Osteoblast (primary cell): ENCODE measurements at regions not wholly inside any gene's neighbourhood (a gene's known extent, or its start where the extent isn't known, plus 50 kb on each side); places are given as distances from the start of the nearest gene placed in this dataset.

ENCODE experiments used
- DNase-seq: peaks from one replicate; pipeline ENCODE4 v3.0.0; 2011; ENCODE audit warnings: low spot score, mixed read lengths; ENCODE audit not compliant: insufficient read length; ENCODE audit errors: missing footprints
- H2AFZ ChIP-seq: 2 replicates; pipeline ENCODE4 v1.6.0; 2011; ENCODE audit warnings: mild to moderate bottlenecking, low read length
- H3K27ac ChIP-seq: 2 replicates; pipeline ENCODE4 v1.5.1; 2011; ENCODE audit warnings: mild to moderate bottlenecking, low read depth, low read length, moderate library complexity
- H3K27me3 ChIP-seq: 2 replicates; pipeline ENCODE4 v1.6.0; 2012; ENCODE audit warnings: mild to moderate bottlenecking, control low read depth, inconsistent platforms, low read length, moderate library complexity; ENCODE audit not compliant: insufficient read depth
- H3K36me3 ChIP-seq: 2 replicates; pipeline ENCODE4 v1.5.1; 2011; ENCODE audit warnings: mild to moderate bottlenecking, low read length, control low read depth, moderate library complexity; ENCODE audit not compliant: insufficient read depth
- H3K4me1 ChIP-seq: 2 replicates; pipeline ENCODE4 v1.5.1; 2011; ENCODE audit warnings: mild to moderate bottlenecking, low read length, control low read depth, moderate library complexity; ENCODE audit not compliant: insufficient read depth
- H3K4me2 ChIP-seq: 2 replicates; pipeline ENCODE4 v1.6.0; 2011; ENCODE audit warnings: mild to moderate bottlenecking, low read length; ENCODE audit not compliant: insufficient read depth
- H3K4me3 ChIP-seq: fragments of 200-600 bp; sonication (generic); 3 replicates; pipeline ENCODE4 v1.5.1; 2012; ENCODE audit warnings: mild to moderate bottlenecking, low read length, inconsistent platforms; ENCODE audit not compliant: insufficient read depth
- H3K79me2 ChIP-seq: 2 replicates; pipeline ENCODE4 v1.6.0; 2012; ENCODE audit warnings: mild to moderate bottlenecking, low read length, control low read depth, inconsistent platforms; ENCODE audit not compliant: insufficient read depth
- H3K9me3 ChIP-seq: 2 replicates; pipeline ENCODE4 v1.5.1; 2011; ENCODE audit warnings: low read depth, low read length, control low read depth
- H4K20me1 ChIP-seq: 2 replicates; pipeline ENCODE4 v1.6.0; 2012; ENCODE audit warnings: mild to moderate bottlenecking, low read length, control low read depth; ENCODE audit not compliant: insufficient read depth
- TF ChIP-seq, protein P1 (sequence below): IDR thresholded peaks from 2 replicates; pipeline ENCODE4 v1.5.1; 2011; ENCODE audit warnings: mild to moderate bottlenecking, low read depth, low read length, moderate library complexity; ENCODE audit errors: extremely low read depth

DNA sequence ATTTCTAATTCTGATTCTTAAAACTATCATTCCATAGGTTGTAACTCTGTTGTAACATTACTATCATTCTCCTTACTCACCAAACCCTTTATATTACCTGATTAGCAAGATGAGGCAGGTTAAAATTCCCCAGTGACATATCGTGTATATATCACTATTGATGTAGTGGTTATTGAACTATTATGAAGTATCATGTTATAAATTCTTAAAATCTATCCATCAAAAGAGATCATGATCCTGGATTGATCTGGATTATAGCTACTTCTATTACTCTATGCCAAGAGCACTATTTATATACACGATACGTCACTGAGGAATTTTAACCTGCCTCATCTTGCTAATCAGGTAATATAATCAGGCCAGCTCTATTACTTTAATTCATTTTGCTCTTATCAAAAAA, 533.9 kb downstream of the SLITRK6 start:
- TF ChIP-seq, protein P1, sequence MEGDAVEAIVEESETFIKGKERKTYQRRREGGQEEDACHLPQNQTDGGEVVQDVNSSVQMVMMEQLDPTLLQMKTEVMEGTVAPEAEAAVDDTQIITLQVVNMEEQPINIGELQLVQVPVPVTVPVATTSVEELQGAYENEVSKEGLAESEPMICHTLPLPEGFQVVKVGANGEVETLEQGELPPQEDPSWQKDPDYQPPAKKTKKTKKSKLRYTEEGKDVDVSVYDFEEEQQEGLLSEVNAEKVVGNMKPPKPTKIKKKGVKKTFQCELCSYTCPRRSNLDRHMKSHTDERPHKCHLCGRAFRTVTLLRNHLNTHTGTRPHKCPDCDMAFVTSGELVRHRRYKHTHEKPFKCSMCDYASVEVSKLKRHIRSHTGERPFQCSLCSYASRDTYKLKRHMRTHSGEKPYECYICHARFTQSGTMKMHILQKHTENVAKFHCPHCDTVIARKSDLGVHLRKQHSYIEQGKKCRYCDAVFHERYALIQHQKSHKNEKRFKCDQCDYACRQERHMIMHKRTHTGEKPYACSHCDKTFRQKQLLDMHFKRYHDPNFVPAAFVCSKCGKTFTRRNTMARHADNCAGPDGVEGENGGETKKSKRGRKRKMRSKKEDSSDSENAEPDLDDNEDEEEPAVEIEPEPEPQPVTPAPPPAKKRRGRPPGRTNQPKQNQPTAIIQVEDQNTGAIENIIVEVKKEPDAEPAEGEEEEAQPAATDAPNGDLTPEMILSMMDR, result no peak
- peaks cover 3% of the 10 kb centered on the region for H3K9me3 ChIP-seq
- no peaks in the 10 kb centered on the region for H3K4me1 ChIP-seq
- H3K27ac ChIP-seq, result no peak overlapping the region
- H2AFZ ChIP-seq, result no peak overlapping the region
- no peaks in the 10 kb centered on the region for H3K36me3 ChIP-seq
- no peak overlapping the region for H3K4me3 ChIP-seq
- H4K20me1 ChIP-seq, result no peaks in the 10 kb centered on the region
- H3K79me2 ChIP-seq, result no peaks in the 10 kb centered on the region
- DNase-seq, result no peak
- no peak overlapping the region for H3K4me2 ChIP-seq
- H3K27me3 ChIP-seq, result no peaks in the 10 kb centered on the region

DNA sequence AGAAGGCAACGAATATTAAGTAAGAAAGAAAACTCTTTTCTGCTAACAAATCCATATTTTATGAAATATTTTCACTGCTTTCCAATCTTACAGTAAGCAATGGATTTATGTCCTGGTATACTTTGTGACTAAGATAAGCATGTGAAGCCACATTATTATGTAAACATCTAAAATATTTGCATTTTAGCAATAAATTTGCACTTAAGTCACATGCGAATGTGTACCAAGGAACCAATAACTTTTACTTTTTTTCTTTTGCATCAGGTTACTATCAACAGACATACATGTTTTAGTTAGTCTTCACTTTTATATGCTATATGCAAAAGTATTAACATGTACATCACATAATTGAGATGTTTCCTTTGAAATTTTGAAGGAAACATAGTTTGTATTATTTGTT, 536.7 kb downstream of the SLITRK6 start:
- H2AFZ ChIP-seq, result no peak overlapping the region
- H3K27me3 ChIP-seq, result no peaks in the 10 kb centered on the region
- DNase-seq, result no peak
- no peaks in the 10 kb centered on the region for H3K4me1 ChIP-seq
- H3K4me3 ChIP-seq, result no peak overlapping the region
- no peaks in the 10 kb centered on the region for H3K79me2 ChIP-seq
- no peaks in the 10 kb centered on the region for H3K36me3 ChIP-seq
- H3K4me2 ChIP-seq, result no peak overlapping the region
- no peaks in the 10 kb centered on the region for H3K9me3 ChIP-seq
- H4K20me1 ChIP-seq, result no peaks in the 10 kb centered on the region
- no peak overlapping the region for H3K27ac ChIP-seq
- TF ChIP-seq, protein P1, result no peak

DNA sequence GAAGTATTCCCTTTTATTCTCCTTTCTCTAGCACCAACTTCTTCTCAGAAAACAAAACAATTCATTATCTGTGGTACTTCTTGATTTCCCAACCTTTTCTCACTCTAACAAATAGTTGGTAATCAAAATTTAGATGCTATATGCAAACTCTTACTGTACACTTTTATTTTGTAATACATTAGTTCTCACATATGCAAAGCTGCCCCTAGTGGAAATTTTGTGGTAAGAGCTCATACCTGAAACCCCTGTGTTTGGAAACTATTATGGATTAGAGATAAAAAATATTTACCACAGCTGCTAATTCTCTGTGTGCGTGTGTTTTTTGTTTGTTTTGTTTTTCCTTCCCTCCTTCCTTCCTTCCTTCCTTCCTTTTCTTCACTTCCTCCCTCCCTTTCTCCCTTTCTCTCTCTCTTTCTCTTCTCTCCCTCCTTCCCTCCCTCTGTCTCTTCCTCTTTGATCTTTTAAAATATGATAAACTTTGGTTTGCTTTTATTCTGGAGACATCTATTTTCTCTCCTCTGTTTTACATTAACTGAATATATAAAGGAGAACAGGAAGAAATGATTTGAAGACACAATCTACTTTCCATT, 537.4 kb downstream of the SLITRK6 start:
- Histone ChIP-seq H3K79me2 (no peaks in the 10 kb centered on the region), H3K27me3 (no peaks in the 10 kb centered on the region), H3K4me3 (no peak overlapping the region), H3K36me3 (no peaks in the 10 kb centered on the region), H3K4me1 (no peaks in the 10 kb centered on the region), H3K4me2 (no peak overlapping the region), H4K20me1 (no peaks in the 10 kb centered on the region), H3K27ac (no peak overlapping the region), H2AFZ (no peak overlapping the region), H3K9me3 (no peaks in the 10 kb centered on the region)
- DNase-seq, result no peak
- TF ChIP-seq, protein P1, result no peak

DNA sequence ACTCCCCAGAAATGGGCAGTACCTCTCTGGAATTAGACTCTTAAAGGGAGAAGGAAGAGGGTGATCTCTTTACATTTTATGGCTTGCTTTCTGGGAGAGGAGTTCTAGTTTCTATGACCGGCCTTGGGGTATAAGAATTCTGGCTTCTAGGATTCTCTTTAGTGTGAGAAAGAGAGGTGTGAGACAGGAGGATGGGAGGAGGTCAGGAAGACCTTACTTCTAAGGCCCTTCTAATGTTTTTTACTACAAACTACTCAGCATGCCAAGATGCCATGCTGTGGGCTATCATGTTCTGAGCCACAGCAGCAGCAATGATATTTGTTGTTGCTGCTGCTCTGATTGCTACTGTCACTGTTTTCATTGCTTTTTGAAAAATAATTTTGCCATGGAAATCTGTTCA, 538.3 kb downstream of the SLITRK6 start:
- H3K4me3 ChIP-seq, result no peak overlapping the region
- H4K20me1 ChIP-seq, result no peaks in the 10 kb centered on the region
- H3K9me3 ChIP-seq, result no peaks in the 10 kb centered on the region
- H3K4me1 ChIP-seq, result no peaks in the 10 kb centered on the region
- H3K79me2 ChIP-seq, result no peaks in the 10 kb centered on the region
- TF ChIP-seq, protein P1, result no peak
- no peak for DNase-seq
- no peaks in the 10 kb centered on the region for H3K36me3 ChIP-seq
- no peaks in the 10 kb centered on the region for H3K27me3 ChIP-seq
- H3K27ac ChIP-seq, result no peak overlapping the region
- no peak overlapping the region for H2AFZ ChIP-seq
- H3K4me2 ChIP-seq, result no peak overlapping the region
